Activated CD4-positive, alpha-beta T cell treated with anti-CD3 and anti-CD28 coated beads, Interleukin-2, Interleukin-6, amounts not matched to agents 100 ng/mL and 50 ng/mL, durations not matched to agents 16 hours and 8 hours (primary cell): ENCODE measurements at regions not wholly inside any gene's neighbourhood (a gene's known extent, or its start where the extent isn't known, plus 50 kb on each side); places are given as distances from the start of the nearest gene placed in this dataset.

Source experiments
- DNase-seq: peaks from one replicate; pipeline ENCODE4 v3.0.0-alpha.2; 2020

- DNase-seq, result no peak
Measured at GRCh38 chr5:68161156-68161555, 54.4 kb upstream of the PIK3R1 start.

DNA sequence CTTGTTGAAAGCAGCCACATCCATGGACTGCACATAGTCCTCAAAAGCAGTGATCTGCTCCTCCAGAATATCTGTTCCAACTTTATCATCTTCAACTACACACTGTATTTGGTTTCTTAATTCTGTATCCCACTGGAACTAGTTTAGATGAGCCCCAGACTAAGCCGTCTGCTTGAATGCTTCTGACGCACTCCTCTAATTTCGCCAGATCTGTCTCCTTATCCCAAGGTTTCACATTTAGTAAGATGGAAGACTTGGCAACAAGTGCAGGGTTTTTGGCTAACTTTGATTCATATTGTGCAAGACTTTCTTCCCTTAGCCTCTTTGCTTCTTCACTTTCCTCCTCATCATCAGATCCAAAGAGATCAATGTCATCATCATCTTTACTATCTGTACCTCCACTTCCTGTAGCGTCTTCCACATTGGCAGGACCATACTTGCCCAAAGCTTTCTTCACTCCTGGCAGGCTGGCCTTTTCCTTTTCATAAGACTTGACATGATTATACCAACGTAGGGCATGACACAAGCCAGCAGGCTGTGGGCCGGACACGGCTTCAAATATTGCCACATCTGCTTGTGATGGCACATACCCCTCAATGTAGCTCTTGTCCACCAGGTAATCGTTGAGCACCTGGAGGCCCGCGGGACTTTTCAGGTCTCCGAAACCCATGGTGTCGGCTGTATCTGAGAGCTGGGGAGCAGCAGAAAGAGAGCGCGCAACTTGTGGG, 56.2 kb upstream of the PIK3R1 start:
- no peak for DNase-seq

DNA sequence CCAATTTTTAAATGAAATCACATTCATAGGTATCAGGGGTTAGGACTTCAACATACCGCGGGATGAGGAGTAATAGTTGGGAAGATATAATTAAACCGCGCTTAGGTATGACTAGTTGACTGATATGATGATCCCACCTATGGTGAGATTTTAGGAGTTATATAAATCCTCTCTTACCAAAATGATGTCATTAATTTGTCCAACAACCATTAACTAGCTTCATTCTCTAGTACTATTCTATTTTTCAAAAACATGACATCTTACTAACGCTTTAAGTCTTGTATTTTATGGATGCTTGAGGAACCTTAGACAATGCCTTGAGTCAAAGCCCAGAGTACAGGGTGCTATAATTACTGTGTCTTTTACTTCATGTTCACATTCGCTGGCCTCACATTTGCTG, 59.6 kb upstream of the PIK3R1 start:
- no peak for DNase-seq

GRCh38 chr5:68154119-68154857, 61.3 kb upstream of the PIK3R1 start:
- DNase-seq, result no peak

- DNase-seq, result no peak
Measured at GRCh38 chr5:68151812-68152211, 63.7 kb upstream of the PIK3R1 start.

GRCh38 chr5:68149189-68149588, 66.4 kb upstream of the PIK3R1 start:
- DNase-seq, result no peak

GRCh38 chr5:68148096-68148495, 67.5 kb upstream of the PIK3R1 start:
- DNase-seq, result no peak

DNA sequence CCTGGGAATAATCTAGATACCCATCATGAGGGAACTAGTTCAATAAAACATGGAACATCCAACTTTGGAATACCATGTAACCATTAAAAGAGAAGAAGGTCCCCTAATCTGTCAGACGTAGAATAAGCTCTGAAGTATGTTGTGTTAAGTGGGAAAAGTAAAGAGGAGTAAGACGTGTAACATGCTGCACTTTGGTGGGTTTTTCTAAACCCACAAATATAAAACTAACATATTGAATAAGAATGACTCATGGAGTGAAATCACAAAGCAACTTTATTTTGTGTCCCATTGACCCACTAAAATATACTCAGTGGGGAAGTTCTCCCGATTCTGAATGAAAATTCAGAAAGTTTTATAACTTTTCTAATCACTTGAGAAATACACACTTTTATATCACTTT, 67.9 kb upstream of the PIK3R1 start:
- no peak for DNase-seq

GRCh38 chr5:68141494-68141893, 74.1 kb upstream of the PIK3R1 start:
- peak; percentile 34 for DNase-seq

GRCh38 chr5:68140763-68141162, 74.8 kb upstream of the PIK3R1 start:
- no peak for DNase-seq

DNA sequence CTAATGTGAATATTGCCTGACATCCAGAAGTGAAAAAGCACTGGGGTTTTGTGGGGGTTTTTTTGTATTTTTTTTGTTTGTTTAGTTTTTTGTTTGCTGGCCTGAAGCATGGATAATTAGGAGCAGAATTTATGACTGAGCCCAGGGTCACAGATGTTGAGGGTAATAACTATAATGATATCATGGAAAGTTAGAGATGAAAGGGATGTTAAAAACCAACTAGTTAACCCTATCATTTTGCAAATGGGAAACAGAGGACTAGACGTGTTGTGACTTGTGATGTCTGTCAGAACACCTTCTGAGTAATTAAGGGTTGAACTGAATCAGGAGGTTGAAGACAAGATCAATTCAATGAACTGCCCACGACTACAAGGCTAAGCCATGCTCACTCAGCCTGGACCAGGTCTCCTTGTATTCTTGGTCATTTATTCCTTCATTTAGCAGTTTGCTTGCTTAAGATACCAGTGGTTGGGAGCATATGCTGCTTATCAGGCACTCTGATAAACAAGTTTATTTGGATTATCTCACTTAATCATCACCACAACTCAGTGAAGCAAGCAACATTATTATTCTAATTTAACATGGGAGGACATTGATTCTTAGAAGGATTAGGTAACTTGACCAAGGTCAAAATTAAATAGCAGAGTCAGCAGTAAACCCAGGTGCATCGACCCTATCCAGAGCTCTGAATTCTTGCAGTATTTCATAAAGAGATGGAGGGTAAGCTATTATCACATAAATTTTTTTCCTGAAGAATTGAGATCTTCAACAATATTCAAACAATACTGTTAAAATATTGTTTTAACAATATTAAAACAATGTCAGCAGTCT, 75.7 kb upstream of the PIK3R1 start:
- DNase-seq, result no peak

GRCh38 chr5:68137511-68138140, 77.9 kb upstream of the PIK3R1 start:
- DNase-seq, result no peak

- no peak for DNase-seq
Measured at GRCh38 chr5:68134669-68135313, 80.8 kb upstream of the PIK3R1 start.

GRCh38 chr5:68134033-68134668, 81.4 kb upstream of the PIK3R1 start:
- no peak for DNase-seq

DNA sequence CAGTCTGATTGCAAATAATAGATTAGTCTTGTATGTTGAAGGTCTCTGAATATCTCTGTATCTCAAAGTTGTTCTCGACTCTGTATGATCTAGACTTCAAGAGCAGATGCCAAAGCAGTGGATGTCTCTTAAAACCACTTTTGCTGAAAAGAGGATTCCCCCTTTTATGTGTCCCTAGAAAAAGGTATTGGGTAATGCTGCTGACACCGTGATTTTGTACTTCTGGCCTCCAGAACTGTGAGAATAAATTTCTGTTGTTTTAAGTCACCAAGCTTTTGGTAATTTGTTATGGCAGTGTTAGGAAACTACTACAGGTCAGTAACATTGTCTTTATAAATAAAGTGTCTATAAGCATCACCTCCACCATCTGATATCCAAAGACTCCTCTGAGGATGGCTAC, 85.3 kb upstream of the PIK3R1 start:
- no peak for DNase-seq

- DNase-seq, result no peak
Measured at GRCh38 chr5:68129364-68129763, 86.2 kb upstream of the PIK3R1 start.

DNA sequence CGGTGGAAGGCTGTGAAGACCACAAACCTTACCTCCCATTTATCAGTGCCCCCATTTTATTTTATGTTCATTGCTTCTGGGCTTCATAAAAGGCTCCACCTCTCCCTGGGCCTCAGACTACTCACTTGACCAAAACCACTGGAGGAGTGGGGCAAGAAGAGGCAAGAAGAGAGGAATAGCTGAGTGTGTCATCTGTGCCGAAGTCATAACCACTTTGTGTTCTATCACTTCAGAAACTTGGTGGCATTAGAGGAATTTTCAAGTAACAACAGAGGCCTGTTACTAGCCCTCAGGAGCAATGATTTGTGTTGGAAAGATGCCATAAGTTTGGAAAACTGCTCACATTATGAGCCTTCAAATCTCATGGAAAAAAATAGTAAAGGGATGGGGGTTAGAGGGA, 88.7 kb upstream of the PIK3R1 start:
- no peak for DNase-seq

DNA sequence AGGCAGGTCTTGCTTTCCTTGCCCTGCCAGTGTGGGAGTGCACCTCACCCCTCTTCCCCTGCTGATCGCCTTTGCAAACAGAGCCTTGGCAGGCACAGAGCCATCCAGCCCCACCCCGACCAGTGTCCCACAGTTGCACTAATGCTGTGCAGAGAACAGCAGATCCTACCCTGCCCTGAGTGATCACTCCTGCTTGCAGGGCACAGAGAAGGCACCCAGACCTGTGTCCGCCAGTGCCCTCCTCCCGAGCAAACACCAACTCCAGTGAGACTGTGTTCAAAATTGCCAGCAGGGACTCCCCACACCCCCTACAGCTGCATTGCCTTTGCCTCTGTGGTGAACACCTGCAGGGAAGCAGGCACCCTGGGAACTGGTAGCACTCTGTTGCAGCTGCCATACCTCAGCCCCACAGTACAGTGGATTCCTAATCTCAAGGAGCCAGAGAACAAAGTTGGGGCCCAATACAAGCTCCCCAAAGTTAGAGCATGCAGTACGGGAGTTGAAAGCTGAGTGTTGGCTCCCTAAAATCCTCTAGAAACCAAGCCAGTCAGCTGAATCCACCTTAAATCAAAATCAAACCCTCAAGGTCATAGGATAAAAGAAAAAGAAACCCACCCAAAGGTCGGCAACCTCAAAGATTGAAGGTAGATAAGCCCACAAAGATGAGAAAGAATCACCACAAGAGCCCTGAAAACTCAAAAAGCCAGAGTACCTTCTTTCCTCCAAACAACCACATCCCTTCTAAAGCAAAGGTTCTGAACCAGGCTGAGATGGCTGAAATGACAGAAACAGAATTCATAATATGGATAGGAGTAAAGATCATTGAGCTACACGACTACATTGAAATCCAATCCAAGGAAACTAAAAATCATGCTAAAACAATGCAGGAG, 92.9 kb upstream of the PIK3R1 start:
- DNase-seq, result no peak

GRCh38 chr5:68116868-68117411, 98.6 kb upstream of the PIK3R1 start:
- no peak for DNase-seq

DNA sequence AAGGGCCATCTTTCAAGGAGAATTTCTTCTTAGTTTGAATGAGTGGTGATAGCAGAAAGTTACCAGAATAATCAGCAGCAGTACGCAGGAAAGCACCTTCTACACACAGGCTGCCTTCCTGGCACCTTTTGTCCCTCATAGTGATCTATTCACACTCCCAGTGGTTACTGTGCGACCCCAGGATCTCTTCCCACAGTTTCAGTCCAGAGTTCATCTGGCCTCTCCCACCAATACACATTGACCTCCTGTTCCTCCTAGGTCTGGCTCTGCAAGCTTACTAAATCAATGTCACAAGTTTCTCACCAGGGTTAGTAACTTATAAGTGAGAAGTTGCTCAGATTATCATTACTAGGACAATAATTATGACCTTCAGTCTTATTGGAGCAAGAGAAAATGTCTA, 99.1 kb upstream of the PIK3R1 start:
- DNase-seq, result no peak

DNA sequence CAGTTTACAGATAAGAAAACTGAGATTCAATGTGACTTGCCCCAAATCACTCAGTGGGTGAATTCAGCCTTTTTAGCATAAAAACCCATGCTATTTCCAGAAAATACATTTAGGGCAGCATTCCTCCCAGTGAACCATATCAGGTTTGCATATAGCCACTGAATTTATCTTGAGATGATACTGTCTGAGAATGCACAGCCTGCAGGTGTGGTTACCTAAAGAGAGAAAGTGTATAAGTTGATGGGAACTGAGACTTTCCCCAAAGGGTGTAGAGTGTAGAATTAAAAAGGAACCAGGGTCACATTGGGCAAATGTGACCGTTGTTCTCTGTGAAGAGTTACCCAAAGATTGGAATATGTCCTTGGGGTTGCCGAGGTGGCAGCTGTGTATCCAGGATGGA, 100.0 kb upstream of the PIK3R1 start:
- no peak for DNase-seq
